Activated CD8-positive, alpha-beta memory T cell treated with anti-CD3 and anti-CD28 coated beads, Interleukin-2, amount 50 U/mL, for 1 hour (primary cell): ENCODE measurements at regions not wholly inside any gene's neighbourhood (a gene's known extent, or its start where the extent isn't known, plus 50 kb on each side); places are given as distances from the start of the nearest gene placed in this dataset.
A peak's percentile ranks its signal among the peaks of the same experiment; 100 is the strongest.
"Not testable (repeated sequence)": the region's sequence is repeated elsewhere in the genome, so short reads cannot be mapped to it uniquely, and the experiment has no call there.

Experiments
- DNase-seq: peaks from one replicate; pipeline ENCODE4 v3.0.0-alpha.2; 2020; ENCODE audit errors: extremely low read depth

DNA sequence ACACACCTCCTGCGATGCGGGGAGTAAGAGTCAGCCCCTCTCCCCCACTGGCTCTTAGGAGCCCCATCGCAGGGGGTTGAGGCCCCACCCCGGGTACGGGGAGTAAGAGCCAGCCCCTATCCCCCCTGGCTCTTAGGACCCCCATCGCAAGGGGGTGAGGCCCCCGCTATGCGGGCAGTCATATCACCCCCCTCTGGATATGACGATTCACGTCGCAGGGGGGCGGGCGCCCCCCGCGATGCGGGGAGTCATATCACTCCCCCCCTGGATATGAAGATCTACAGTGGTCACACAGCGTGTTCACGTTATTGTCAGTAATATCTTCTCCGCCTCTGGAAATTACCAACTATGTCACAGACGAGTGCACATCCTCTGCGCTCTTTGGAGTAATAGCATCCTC is 61.1 kb downstream of the DEFB131A start:
- not testable (repeated sequence) for DNase-seq

DNA sequence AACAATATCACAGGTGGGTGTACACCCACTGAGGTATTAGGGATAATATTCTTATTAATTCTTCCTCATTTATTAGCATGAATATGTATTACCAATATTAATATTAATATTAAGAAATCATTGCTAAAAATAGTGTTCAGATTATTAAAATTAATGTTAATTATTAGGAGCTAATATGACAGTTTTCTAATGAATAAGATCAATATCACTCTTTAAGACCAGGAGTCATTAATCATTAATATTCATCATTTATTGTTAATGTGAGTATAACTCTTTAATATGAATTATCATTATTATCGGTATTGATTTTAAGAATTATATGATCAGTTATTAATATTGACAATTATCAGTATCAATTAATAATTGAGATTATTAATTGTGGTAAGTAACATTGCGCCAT is 62.5 kb downstream of the DEFB131A start:
- not testable (repeated sequence) for DNase-seq

DNA sequence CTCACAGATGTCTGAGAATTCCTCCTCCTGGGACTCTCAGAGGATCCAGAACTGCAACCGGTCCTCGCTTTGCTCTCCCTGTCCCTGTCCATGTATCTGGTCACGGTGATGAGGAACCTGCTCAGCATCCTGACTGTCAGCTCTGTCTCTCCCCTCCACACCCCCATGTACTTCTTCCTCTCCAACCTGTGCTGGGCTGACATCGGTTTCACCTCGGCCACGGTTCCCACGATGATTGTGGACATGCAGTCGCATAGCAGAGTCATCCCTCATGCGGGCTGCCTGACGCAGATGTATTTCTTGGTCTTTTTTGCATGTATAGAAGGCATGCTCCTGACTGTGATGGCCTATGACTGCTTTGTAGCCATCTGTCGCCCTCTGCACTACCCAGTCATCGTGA is 68.7 kb downstream of the DEFB131A start:
- DNase-seq, result not testable (repeated sequence)

DNA sequence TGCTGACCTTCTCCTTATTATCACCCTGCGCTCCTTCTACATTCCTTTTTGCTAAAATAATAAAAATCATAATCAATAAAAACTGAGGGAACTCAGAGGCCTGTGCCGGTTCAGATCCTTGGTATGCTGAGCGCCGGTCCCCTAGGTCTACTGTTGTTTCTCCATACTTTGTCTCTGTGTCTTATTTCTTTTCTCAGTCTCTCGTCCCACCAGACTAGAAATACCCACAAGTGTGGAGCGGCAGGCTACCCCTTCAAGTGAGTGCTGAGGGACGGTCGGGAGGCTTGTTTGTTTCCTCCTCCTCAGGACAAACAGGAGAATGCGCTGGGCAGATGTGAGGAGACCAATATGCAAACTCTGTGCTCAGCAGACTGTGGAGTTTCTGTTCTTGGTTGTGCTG is 75.4 kb downstream of the DEFB131A start:
- not testable (repeated sequence) for DNase-seq

DNA sequence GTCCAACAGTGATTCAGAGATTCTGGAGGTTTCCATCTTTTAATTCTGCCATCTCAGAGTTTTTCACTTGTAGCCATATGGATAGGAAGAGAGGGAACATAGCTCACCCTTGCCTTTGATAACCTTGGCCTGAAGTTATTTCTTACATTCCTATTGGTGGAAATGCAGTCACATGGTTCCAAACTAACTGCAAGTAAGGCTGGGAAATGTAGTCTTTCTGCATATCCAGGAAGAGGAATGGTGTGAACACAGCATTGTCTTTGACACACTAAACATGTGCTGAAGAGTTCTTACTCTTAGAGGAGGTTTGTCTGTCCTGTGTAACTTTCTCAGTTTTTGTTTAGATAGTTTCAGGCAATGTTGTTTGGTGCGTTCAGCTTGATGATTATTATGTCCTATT is 78.7 kb downstream of the DEFB131A start:
- DNase-seq, result not testable (repeated sequence)

- DNase-seq, result not testable (repeated sequence)
Measured at GRCh38 chr4:9524406-9524805, 80.2 kb downstream of the DEFB131A start.

DNA sequence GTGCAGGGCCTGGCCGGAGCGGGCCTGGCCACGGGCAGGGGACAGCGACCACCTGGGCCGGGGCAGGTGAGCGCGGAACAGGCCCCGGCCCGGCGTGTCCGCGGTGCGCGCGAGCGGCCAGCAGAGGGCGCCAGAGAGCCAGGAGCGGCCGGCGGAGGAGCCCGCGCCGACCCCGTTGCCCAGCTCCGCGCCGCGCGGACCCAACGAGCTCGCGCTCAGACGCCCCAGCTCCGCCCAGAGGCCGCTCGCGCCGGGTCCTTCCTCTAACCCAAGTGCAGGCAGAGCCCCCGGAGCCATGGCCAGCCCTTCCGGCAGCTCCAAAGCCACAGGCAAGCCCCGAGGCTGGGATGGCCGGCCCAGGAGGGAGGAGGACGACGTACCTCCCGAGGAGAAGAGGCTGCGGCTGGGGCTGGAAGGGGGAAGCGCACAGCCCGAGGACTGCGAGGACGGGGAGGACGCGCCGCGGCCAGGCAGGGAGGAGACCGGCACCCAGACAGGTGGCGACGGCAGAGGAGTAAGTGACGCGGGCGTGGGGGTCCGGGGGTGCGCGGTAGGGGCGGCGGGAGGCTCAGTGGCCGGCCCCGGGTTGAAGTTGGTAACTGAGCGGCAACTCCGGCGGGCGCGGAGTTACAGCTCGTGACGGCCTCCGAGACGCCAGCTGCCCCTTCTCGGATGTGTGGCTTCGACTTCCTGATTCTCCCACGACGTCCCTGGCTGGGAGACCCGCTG is 88.1 kb downstream of the DEFB131A start:
- peak; percentile 8 for DNase-seq

DNA sequence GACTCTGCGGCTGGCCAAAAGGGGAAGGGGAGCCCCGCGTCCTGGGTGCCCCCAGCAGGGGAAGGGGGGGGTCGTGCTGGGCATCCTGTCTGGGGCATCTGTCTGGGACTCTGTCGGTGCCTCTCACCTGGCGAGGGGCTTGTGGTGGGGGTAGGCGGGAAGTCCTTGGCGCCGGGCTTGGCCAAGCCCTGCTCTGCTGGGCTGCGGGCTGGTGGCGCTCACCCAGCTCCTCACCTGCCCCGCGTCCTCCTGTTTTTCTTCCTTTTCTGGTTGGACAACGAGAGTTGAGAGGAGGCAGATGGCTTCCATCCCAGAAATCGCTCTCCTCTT is 88.6 kb downstream of the DEFB131A start:
- DNase-seq, result not testable (repeated sequence)

- not testable (repeated sequence) for DNase-seq
Measured at GRCh38 chr4:9537101-9537500, 92.9 kb downstream of the DEFB131A start.

GRCh38 chr4:9539939-9540520 is 95.8 kb downstream of the DEFB131A start:
- not testable (repeated sequence) for DNase-seq

DNA sequence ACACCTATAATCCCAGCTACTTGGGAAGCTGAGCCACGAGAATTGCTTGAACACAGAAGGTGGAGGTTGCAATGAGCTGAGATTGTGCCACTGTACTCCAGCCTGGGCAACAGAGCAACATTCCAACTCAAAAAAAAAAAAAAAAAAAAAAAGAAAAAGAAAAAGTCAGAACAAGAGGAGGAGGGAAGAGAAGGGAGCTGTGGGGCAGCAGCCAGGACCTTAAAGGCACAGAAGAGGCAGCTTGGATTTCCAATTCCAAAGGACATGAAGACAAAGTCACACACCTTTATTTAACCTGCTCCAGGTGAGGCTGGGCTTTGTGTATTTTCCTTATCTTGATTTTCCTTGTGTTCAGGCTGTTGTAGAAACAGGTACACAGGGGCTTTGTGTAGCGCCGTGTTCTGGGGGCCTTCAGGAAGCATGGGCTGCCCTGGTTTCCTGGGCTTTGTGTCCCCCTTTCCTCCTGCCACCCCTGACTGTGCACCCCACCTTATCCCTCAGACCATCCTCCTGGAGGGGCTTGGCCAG is 97.2 kb downstream of the DEFB131A start:
- DNase-seq, result not testable (repeated sequence)

DNA sequence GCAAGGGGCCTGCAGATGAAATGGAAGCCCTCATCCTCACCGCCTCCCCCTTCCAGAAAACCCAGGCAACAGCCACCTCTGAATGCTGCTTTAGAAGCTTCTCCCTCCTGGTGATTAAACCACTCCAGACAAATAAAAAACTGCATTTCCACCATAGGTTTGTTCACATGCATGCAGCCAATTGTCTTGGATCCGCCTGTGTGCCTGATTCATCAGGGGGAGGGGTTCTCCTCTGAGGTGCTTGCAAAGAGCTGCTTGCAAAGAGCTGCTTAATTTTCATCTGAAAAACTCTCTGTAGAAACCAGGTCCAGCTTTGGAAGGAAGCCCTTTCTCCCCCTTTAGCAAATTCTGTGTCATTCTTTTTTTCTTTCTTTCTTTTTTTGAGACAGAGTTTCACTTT is 100.6 kb downstream of the DEFB131A start:
- not testable (repeated sequence) for DNase-seq

- DNase-seq, result not testable (repeated sequence)
Measured at GRCh38 chr4:9547470-9547869, 103.3 kb downstream of the DEFB131A start.

DNA sequence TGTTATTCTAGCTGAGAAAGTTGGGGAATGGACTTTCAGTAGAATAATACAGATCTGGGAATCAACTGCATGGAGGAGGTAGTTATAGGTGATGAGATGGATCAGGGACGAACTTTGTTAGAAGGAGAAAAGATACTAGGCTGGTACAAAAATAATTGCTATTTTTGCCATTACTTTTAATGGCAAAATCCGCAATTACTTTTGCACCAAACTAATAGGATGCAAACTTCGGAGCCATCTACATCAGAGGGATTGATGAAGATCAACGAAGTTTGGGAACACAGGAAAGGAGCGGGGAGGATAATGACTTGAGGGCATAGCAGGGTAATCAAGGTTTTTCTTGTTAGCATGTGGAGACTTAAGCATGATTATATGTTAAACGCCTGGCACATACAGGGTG is 111.9 kb downstream of the DEFB131A start:
- DNase-seq, result not testable (repeated sequence)

GRCh38 chr4:9577869-9578268 is 133.7 kb downstream of the DEFB131A start:
- DNase-seq, result not testable (repeated sequence)

- DNase-seq, result not testable (repeated sequence)
Measured at GRCh38 chr4:9582880-9583279, 138.7 kb downstream of the DEFB131A start.

GRCh38 chr4:9592010-9592409 is 147.8 kb downstream of the DEFB131A start:
- DNase-seq, result no peak

DNA sequence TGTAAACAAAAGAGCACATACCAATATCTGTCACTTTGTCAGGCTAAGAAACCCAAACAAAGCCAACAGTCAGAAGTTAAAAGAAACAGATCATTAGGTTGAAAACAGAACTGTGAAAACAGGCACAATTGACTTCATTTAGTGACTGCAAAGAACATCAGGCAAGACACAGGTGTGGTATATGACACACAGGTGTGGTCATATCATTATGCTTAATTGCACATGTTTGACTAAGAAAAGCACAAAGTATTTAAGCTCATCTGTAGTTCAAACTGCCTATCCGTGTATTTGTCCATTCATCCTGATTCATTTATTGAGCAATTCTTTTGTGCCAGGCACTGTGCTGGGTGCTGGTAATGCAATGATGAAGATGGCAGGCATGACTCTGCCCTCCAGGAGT is 150.7 kb downstream of the DEFB131A start:
- DNase-seq, result no peak

- not testable (repeated sequence) for DNase-seq
Measured at GRCh38 chr4:9595531-9595930, 151.3 kb downstream of the DEFB131A start.

DNA sequence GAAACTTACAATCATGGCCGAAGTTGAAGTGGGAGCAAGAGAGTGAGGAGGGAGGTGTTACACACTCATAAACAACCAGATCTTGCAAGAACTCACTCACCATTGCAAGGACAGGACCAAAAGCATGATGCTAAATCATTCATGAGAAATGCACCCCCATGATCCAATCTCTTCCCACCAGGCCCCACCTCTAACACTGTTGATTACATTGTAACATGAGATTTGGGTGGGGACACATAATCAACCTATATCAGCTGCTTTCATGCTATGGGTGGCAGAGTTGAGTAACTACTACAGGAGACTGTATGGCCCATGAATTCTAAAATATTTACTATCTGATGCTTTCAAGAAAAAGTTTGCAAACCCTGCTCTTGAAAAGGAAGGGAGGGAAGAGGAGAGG is 155.1 kb downstream of the DEFB131A start:
- no peak for DNase-seq

GRCh38 chr4:9600246-9600645 is 156.0 kb downstream of the DEFB131A start:
- no peak for DNase-seq

DNA sequence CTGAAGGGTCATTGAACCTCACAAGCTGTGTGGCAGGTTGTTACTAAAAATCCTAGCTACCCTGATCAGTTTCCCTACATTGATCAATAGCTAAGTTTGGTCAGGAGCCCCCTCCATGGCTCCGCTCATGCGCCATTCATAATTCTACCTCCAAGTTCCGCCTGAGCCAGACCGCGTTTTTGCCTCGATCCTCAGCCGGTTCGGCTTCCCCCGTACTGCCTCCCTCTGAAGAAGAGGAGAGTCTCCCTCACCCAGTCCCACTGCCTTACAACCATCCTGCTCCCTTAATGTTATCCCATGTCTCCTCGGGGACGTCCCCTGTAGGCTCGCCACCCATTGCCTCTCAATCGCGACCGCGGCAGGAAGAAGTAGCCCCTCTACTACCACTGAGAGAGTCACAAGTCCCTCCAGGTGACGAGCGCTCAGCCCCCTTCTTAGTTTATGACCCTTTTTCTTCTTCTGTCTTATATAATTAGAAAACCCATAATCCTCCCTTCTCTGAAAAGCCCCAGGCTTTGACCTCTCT is 158.2 kb downstream of the DEFB131A start:
- no peak for DNase-seq
